Transverse colon (tissue), 4 donors: ENCODE measurements at regions not wholly inside any gene's neighbourhood (a gene's known extent, or its start where the extent isn't known, plus 50 kb on each side); places are given as distances from the start of the nearest gene placed in this dataset.
"Not testable (repeated sequence)": the region's sequence is repeated elsewhere in the genome, so short reads cannot be mapped to it uniquely, and the experiment has no call there.

ENCODE experiments used
- DNase-seq: peaks from one replicate; pipeline ENCODE4 v3.0.0-alpha.2; 2019
- H3K27ac ChIP-seq, 4 donors: fragments of 200-600 bp; sonication (generic); 2 replicates each; pipeline ENCODE4 v1.5.1; 2016 to 2018; ENCODE audit warnings: inconsistent platforms in 4 of 4
- H3K27me3 ChIP-seq: fragments of 200-600 bp; sonication (generic); 2 replicates; pipeline ENCODE4 v1.5.1; 2017; ENCODE audit warnings: inconsistent platforms
- H3K36me3 ChIP-seq, 4 donors: fragments of 200-600 bp; sonication (generic); 2 replicates each; pipeline ENCODE4 v1.5.1; 2017 to 2019; ENCODE audit warnings: inconsistent platforms in 4 of 4
- H3K4me1 ChIP-seq, 4 donors: fragments of 200-600 bp; sonication (generic); 2 replicates each; pipeline ENCODE4 v1.5.1; 2017 to 2020; ENCODE audit warnings: inconsistent platforms in 4 of 4
- H3K4me3 ChIP-seq, 4 donors: fragments of 200-600 bp; sonication (generic); 1 replicate in 1 of 4; 2 replicates in 3 of 4; pipeline versions ENCODE4 v1.5.1 to v1.6.1; 2017 to 2019; ENCODE audit warnings: inconsistent platforms in 4 of 4
- H3K9me3 ChIP-seq, 2 donors: fragments of 200-600 bp; sonication (generic); 2 replicates each; pipeline ENCODE4 v1.5.1; 2017 to 2019; ENCODE audit warnings: inconsistent platforms in 2 of 2
- EP300 ChIP-seq: sonication (generic); formaldehyde crosslinking; IDR thresholded peaks from one replicate; pipeline ENCODE4 v1.6.1; 2017; ENCODE audit warnings: antibody characterized with exemption, low read depth
- POLR2A ChIP-seq: fragments of 450-650 bp; IDR thresholded peaks from one replicate; pipeline ENCODE4 v1.6.1; 2016; ENCODE audit warnings: antibody characterized with exemption, mild to moderate bottlenecking, moderate library complexity
- POLR2AphosphoS5 ChIP-seq, 3 donors: sonication (generic); formaldehyde crosslinking; IDR thresholded peaks; one replicate each; pipeline ENCODE4 v1.6.1; 2016; ENCODE audit warnings: antibody characterized with exemption in 3 of 3
- WGBS, 2 donors: methylation state at CpG; one replicate each; pipeline ENCODE4 v1.1.5; 2018; ENCODE audit warnings: low coverage in 1 of 2; 5-methylcytosine and 5-hydroxymethylcytosine counted together
- in situ Hi-C, 4 donors: fragments of 200-750 bp; cut with MboI; loops; one replicate each; pipeline versions ENCODE4 v1.15.0 to v1.15.1; 2017; ENCODE audit warnings: low sequenced_read_pairs in 3 of 4, low pct_ligation_motif_present in 1 of 4, low pct_unique_long_range_greater_than_20kb in 1 of 4
- intact Hi-C: fragments of 100-400 bp; cut with DNase I; formaldehyde crosslinking; loops from one replicate; pipeline ENCODE4 v1.15.1; 2023; ENCODE audit warnings: low total_unique reads
- TF ChIP-seq, protein P1 (sequence below), 5 experiments: fragments of 200-600 bp in 3 of 5; fragments of 450-650 bp in 2 of 5; sonication (generic) in 3 of 5; IDR thresholded peaks; 1 replicate in 2 of 5; 2 replicates in 3 of 5; pipeline ENCODE4 v1.5.1; 2016 to 2017; ENCODE audit warnings: antibody characterized with exemption in 5 of 5, inconsistent platforms in 3 of 5, mild to moderate bottlenecking in 2 of 5, moderate library complexity in 1 of 5

DNA sequence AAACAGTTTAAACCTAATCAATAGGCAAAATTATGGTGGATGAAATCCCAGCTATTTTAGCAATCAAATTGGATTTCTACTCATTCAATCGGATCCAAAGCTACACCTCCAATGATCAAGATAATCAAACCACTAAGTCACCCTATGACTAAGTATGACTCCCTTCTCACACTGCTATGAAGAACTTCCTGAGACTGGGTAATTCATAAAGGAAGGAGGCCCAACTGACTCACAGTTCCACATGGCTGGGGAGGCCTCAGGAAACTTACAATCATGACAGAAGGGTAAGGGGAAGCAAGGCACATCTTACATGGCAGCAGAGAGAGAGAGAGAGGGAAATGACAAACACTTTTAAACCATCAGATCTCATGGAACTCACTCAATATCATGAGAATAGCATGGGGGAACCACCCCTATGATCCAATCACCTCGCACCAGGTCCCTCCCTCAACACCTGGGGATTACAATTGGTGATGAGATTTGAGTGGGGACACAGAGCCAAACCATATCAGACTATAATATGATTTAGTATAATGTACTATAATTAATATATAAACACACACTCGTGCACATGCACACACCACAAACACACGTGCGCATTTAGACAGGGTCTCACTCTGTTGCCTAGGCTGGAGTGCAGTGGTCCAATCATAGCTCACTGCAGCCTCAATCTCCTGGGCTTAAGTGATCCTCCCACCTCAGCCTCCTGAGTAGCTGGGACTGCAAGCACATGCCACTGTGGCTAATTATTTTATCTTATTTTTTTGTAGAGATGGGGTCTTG, 213.6 kb upstream of the FOXK1 start:
- TF ChIP-seq POLR2A (no peak), EP300 (no peak), POLR2AphosphoS5 (IDR thresholded peaks at IDR 0.05) (no peak)
- TF ChIP-seq, protein P1, sequence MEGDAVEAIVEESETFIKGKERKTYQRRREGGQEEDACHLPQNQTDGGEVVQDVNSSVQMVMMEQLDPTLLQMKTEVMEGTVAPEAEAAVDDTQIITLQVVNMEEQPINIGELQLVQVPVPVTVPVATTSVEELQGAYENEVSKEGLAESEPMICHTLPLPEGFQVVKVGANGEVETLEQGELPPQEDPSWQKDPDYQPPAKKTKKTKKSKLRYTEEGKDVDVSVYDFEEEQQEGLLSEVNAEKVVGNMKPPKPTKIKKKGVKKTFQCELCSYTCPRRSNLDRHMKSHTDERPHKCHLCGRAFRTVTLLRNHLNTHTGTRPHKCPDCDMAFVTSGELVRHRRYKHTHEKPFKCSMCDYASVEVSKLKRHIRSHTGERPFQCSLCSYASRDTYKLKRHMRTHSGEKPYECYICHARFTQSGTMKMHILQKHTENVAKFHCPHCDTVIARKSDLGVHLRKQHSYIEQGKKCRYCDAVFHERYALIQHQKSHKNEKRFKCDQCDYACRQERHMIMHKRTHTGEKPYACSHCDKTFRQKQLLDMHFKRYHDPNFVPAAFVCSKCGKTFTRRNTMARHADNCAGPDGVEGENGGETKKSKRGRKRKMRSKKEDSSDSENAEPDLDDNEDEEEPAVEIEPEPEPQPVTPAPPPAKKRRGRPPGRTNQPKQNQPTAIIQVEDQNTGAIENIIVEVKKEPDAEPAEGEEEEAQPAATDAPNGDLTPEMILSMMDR (IDR thresholded peaks at IDR 0.05), result no peak
- no peak overlapping the region for H3K27ac ChIP-seq
- intact Hi-C loops (no loop called here), in situ Hi-C loops (no loop called here)
- WGBS, 2 donors, result 77 to 85% methylated on average over 3 to 5 of the region's 5 CpGs
- no peaks in the 10 kb centered on the region for H3K4me1 ChIP-seq
- H3K36me3 ChIP-seq, result no peaks in the 10 kb centered on the region
- H3K4me3 ChIP-seq, result no peak overlapping the region
- DNase-seq, result no peak
- H3K27me3 ChIP-seq, result no peaks in the 10 kb centered on the region
- H3K9me3 ChIP-seq, result no peaks in the 10 kb centered on the region

DNA sequence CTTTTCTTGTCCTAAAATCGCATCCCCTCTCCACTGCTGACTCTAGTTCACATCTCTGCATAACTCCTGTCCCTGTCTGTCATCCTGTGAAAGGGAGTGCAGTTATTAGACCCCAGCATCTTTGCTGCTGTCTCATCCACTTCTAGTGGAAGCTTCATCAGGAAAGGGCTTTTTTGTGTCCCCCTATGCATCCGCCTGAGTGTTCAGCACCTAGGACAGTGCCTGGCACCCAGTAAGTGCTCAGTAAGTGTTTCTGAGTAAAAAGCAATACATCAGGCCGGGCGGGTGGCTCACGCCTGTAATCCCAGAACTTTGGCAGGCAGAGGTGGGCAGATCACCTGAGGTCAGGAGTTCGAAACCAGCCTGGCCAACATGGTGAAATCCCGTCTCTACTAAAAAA, 211.8 kb upstream of the FOXK1 start:
- H3K27me3 ChIP-seq, result no peaks in the 10 kb centered on the region
- intact Hi-C loops, result no loop called here
- TF ChIP-seq POLR2AphosphoS5 (IDR thresholded peaks at IDR 0.05) (no peak), POLR2A (no peak), EP300 (no peak)
- TF ChIP-seq, protein P1 (IDR thresholded peaks at IDR 0.05), result no peak
- no peaks in the 10 kb centered on the region for H3K36me3 ChIP-seq
- no peak overlapping the region for H3K27ac ChIP-seq
- 65 to 80% methylated on average over 2 to 7 of the region's 7 CpGs for WGBS, 2 donors
- H3K4me3 ChIP-seq, result no peak overlapping the region
- H3K4me1 ChIP-seq, result no peaks in the 10 kb centered on the region
- no peaks in the 10 kb centered on the region for H3K9me3 ChIP-seq
- in situ Hi-C loops, result no loop called here
- DNase-seq, result no peak

DNA sequence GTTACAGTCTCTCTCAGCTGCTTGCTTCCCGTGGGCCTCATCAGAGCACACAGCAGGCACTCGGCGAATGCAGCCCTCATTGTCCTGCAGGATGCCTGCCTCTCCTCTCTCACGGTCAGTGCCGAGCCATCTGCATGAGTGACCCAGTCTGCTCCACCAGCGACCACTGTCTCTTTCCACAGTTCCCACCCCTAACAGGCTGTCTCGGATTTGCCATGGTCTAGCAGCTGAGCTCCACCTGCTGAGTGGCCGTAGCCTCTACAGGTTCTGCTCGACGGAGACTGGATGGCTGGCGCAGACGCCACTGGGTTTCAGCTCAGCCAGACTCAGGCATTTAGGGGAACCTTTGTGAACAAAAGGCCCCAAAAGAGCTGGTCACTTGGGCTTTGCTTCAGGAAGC, 209.4 kb upstream of the FOXK1 start:
- WGBS, 2 donors, result 66% methylated on average over 12 of the region's 12 CpGs; no CpG with 5 or more reads in 1 of the 2 donors
- TF ChIP-seq POLR2A (no peak), POLR2AphosphoS5 (IDR thresholded peaks at IDR 0.05) (no peak), EP300 (no peak)
- TF ChIP-seq, protein P1 (IDR thresholded peaks at IDR 0.05), result no peak
- in situ Hi-C loops, result no loop called here

DNA sequence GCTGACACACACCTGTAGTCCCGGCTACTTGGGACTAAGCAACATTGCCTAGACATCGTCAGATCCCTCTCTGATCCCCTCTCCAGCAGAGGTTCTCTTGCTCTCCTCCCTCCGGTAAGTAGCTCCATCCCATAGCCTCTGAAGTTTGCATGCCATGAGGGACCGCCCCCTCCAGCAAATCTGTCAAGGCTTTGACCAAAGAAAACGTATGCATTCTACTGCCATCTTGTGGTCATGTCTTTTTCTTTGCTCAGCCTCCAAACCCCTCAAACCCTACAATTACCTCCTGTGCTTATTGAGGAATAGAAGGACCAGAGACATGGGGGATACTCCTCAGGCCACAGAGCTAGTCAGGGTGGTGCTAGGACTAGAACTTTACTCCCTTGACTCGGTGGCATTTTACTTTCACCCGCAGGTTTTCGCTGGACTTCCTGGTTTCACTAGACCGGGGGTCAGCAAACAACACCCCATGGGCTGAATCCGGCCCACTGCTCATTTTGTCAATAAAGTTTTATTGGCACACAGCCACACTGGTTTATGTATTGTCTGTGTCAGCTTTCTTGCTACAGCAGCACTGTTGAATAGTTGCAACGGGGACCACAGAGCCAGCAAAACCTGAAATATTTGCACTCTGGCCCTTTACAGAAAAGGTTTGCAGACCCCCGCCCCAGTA, 202.6 kb upstream of the FOXK1 start:
- Histone ChIP-seq H3K9me3 (peaks cover 0 to 8% of the 10 kb centered on the region in 2 donors), H3K4me1 (no peaks in the 10 kb centered on the region), H3K27ac (no peak overlapping the region), H3K4me3 (no peak overlapping the region), H3K27me3 (no peaks in the 10 kb centered on the region), H3K36me3 (no peaks in the 10 kb centered on the region)
- intact Hi-C loops, result no loop called here
- in situ Hi-C loops, result no loop called here
- WGBS, 2 donors, result 40 to 57% methylated on average over 7 to 12 of the region's 12 CpGs
- TF ChIP-seq POLR2A (no peak), POLR2AphosphoS5 (IDR thresholded peaks at IDR 0.05) (no peak), EP300 (no peak)
- TF ChIP-seq, protein P1 (IDR thresholded peaks at IDR 0.05), result peak in 4 of 5 experiments; percentile 30 to 39 (median 34)
- peak; percentile 12 for DNase-seq

More for the DNA sequence above, 209.4 kb upstream of the FOXK1 start:
- H3K4me1 ChIP-seq, result no peaks in the 10 kb centered on the region
- no peaks in the 10 kb centered on the region for H3K36me3 ChIP-seq
- DNase-seq, result no peak
- no peak overlapping the region for H3K27ac ChIP-seq
- no peaks in the 10 kb centered on the region for H3K9me3 ChIP-seq
- no peak overlapping the region for H3K4me3 ChIP-seq
- no peaks in the 10 kb centered on the region for H3K27me3 ChIP-seq
- intact Hi-C loops, result no loop called here

DNA sequence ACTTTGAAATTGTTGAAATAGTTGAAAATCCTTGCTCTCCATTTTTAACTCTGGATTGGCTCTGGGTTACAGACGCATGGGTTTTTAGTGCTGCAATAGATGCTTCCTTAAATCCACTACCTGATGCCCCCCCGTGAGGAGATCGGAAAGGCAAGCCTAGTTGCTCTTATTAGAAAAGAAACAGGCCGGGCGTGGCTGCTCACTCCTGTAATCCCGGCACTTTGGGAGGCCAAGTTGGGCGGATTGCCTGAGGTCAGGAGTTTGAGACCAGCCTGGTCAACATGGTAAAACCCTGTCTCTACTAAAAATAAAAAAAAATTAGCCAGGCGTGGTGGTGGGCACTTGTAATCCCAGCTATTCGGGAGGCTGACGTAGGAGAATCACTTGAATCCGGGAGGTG, 202.0 kb upstream of the FOXK1 start:
- H3K36me3 ChIP-seq, H3K9me3 ChIP-seq, H3K4me3 ChIP-seq, H3K27me3 ChIP-seq, DNase-seq, H3K4me1 ChIP-seq, H3K27ac ChIP-seq, in situ Hi-C loops, intact Hi-C loops: not testable (repeated sequence)
- 81% methylated on average over 7 to 11 of the region's 11 CpGs for WGBS, 2 donors
